HG03135 (cell line): ENCODE measurements at regions not wholly inside any gene's neighbourhood (a gene's known extent, or its start where the extent isn't known, plus 50 kb on each side); places are given as distances from the start of the nearest gene placed in this dataset.
"Not testable (repeated sequence)": the region's sequence is repeated elsewhere in the genome, so short reads cannot be mapped to it uniquely, and the experiment has no call there.

Source experiments
- ATAC-seq: cut with Tn5 transposase; IDR thresholded peaks from one replicate; pipeline ENCODE4 v1.9.1; 2021; ENCODE audit warnings: mild to moderate bottlenecking, moderate library complexity; ENCODE audit not compliant: unreplicated experiment

- no peak for ATAC-seq
These were observed 492.3 kb downstream of the ZEB2 start for GRCh38 chr2:144027593-144027992.

GRCh38 chr2:144026753-144027152 is 493.2 kb downstream of the ZEB2 start:
- no peak for ATAC-seq

DNA sequence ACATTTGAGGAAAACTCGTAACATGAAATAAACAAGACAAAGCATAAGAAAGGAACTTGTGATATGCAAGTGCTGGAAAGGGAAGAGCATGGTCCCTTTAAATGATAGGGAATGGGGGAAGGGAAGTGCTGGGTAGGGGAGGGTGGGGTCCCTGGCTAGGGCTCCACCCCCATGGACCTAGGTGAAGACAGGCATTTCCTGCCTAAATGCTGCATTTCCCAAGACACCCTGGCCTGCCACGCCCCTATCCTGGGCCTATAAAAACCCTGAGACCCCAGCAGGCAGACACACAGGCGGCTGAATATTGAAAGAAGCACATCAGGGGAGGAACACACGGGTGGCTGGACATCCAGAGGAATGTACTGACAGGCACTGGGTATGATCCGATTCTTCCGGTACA is 499.9 kb downstream of the ZEB2 start:
- ATAC-seq, result no peak

GRCh38 chr2:144015655-144016245 is 504.2 kb downstream of the ZEB2 start:
- no peak for ATAC-seq

GRCh38 chr2:144015036-144015435 is 504.9 kb downstream of the ZEB2 start:
- ATAC-seq, result no peak

DNA sequence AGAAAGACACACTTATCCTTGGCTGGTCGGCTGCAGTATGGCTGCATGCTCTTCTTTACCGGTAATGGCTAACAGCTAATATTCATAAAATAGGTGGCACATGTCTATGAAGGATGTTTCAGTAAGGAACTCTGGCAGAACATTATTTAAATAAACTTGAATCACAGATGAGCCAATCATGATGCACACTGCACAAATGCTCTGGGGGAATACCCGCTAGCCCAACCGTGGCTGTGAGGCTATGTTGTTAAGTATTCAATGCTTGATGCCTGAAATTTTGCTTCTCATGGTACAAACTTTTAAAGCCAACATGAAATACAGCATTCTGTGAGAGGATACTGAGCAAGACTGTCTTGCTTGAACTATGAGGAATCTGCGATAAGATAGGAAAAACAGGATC is 505.8 kb downstream of the ZEB2 start:
- no peak for ATAC-seq

DNA sequence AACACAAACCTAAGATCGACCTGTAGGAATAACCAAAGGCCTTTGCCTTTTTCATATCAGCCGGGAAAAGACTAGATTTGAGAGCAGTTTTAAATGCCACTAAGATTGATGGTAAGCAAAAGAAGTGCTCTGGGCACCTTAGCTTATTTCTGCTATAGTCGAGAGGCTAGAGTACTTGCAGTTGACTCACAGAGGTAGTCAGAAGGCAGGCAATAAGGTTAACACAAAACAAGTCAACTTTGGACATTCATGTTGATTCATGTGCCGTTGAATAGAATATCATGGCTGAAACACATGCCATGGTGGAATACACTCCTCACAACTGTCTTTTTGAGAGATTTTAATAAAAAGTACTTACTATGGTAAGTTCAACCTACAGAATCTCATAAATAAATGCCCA is 507.6 kb downstream of the ZEB2 start:
- ATAC-seq, result no peak

GRCh38 chr2:144011553-144011952 is 508.4 kb downstream of the ZEB2 start:
- no peak for ATAC-seq

DNA sequence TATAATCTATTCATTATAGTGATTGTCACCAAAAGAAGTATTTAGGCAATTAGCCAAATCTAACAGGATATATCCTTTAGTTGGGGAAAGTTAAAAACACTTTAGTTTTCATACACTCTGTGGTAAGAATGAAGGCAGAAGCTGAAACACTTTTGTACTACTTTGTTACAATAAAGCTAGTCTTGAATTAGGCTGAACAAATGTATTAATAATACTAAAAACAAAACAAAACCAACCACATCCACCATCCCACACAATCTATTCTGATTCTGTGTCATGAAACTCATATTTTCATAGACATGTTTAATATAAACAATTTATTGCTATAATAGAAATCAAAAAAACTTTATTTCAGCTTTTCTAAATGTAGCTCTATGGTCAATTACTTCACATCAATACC is 508.8 kb downstream of the ZEB2 start:
- no peak for ATAC-seq

- no peak for ATAC-seq
These were observed 509.7 kb downstream of the ZEB2 start for GRCh38 chr2:144010096-144010836.

DNA sequence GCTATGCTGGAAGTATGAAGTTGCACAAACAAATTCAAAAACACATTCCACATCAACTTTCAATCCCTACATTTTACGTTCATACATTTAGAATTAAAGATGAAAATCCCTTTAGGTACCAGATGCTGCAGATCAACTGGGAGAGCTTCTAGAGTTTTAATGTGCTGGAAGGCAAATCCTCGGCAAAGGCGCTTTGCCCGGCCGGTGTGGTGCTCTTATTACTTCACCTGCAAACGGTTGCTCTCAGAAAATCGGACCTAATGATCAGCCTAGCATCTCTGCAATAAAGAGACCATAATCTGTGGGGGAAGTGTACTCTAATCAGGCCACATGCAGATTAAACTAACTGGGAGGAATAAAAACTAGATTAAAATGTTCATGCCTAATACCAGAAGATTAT is 513.8 kb downstream of the ZEB2 start:
- ATAC-seq, result no peak

DNA sequence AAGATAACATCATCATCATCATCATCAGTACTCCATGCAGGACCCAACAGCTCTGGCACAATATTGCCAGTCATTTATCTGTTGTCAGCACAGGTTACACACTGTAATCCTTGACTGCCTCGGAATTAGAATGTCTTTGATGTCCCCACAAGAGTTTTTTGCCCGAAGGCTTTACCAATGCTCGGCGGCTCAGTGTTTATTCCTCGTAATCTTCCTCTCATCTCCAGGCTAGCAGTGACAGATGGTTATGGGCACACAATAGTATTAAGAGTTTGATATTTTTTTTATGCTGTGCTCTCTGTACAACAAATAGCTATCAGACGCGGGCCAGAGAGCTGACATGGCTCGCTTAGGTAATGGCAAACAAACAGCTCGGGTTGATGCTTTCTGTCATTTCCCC is 515.2 kb downstream of the ZEB2 start:
- no peak for ATAC-seq

DNA sequence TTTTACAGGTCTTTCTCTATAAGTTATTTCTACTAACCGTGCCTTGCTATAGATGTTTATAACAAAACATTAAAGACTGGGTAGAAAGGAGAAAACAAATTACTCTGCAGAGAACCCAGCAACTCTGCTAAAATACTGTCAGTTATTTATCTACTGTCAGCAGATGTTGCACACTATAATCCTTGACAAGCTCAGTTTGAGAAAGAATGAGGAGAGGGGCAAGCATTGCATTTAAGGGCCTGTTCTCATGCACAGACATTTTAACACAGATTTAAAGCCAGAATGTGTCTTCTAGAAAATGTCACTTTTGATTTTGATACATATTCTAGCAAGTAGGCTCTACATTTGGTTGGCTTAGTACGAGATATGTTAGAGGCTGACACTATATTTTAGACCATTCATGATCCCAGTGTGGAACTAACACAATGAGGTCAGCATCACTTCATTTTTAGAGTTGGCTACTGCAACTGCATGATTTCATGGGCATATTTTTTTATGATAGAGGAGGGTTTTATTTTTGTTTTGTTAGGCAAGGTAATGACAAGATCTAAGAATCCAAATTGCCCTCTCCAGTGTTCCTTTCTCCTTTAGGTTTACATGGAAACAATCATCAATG is 516.4 kb downstream of the ZEB2 start:
- ATAC-seq, result no peak

DNA sequence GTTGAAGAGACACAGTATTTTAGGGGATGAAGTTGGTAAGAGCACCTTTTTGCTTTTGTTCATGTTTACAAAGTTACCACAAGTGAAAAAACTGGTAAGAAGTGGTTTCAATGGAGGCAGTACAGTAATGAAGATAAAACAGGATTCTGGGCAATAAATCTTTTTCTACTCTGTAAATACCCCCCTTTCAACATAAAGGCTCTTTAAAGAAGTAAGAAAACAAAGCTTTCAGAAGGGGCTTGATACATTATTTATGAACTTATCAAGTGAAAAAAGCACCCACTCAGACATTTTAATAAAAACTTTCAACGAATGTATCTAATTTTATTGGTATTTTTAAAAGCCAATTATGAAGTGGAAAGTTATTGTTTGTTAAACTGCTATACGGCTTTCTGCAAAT is 522.9 kb downstream of the ZEB2 start:
- no peak for ATAC-seq

DNA sequence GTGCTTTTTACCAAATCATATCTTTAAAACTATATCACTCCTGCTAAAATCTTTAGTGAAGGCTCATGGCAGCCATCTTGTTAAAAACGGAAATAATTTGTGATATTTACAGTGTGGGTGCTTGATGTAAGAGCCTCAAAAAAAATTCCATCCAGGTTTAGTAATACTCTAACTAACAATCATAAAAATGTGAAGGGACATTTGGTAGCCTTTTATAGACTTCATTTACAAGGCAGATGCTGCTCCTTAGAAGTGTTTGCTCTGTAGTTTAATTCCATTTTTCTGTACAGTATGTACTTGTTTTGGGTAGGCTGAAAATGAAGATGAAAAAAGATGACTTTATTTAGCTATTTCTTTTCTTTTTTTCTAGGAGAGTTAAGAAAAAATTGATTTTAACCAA is 525.0 kb downstream of the ZEB2 start:
- ATAC-seq, result no peak

DNA sequence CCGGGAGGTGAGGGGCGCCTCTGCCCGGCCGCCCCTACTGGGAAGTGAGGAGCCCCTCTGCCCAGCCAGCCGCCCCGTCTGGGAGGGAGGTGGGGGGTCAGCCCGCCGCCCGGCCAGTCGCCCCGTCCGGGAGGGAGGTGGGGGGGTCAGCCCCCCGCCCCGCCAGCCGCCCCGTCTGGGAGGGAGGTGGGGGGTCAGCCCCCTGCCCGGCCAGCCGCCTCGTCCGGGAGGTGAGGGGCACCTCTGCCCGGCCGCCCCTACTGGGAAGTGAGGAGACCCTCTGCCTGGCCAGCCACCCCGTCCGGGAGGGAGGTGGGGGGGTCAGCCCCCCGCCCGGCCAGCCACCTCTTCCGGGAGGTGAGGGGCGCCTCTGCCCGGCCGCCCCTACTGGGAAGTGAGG is 528.3 kb downstream of the ZEB2 start:
- ATAC-seq, result not testable (repeated sequence)

GRCh38 chr2:143988082-143988481 is 531.8 kb downstream of the ZEB2 start:
- ATAC-seq, result no peak

GRCh38 chr2:143981428-143981827 is 538.5 kb downstream of the ZEB2 start:
- no peak for ATAC-seq

GRCh38 chr2:143977356-143977755 is 542.6 kb downstream of the ZEB2 start:
- no peak for ATAC-seq

DNA sequence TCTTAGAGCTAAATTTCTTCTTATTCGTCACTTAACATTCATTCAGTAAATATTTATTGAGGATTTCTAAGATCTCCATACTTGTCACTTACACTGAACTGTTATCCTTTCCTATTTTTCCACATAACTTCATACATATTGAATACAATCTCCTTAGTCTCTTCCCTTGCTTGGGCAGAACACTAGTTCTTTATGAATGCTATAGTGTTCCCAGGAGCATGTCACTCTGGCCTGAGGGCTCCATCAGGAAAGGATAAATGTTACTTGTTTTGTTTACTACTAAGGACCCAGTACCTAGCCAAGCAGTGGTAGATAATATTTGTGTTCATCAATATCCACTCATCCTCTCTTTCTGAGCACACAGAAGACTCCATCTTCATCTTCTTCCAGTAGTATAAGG is 544.7 kb downstream of the ZEB2 start:
- no peak for ATAC-seq

GRCh38 chr2:143974262-143974661 is 545.7 kb downstream of the ZEB2 start:
- ATAC-seq, result no peak

GRCh38 chr2:143968860-143969259 is 551.1 kb downstream of the ZEB2 start:
- no peak for ATAC-seq
